GM12878 (cell line): ENCODE measurements at regions not wholly inside any gene's neighbourhood (a gene's known extent, or its start where the extent isn't known, plus 50 kb on each side); places are given as distances from the start of the nearest gene placed in this dataset.

Source experiments
- CEBPB ChIP-seq, 2 experiments: fragments of 150-350 bp in 1 of 2; IDR thresholded peaks; 2 replicates each; pipeline ENCODE4 v1.6.1; 2012 to 2014; ENCODE audit warnings: low read depth in 2 of 2, low read length in 2 of 2, borderline replicate concordance in 1 of 2, inconsistent platforms in 1 of 2
- CHD2 ChIP-seq: IDR thresholded peaks from 2 replicates; pipeline ENCODE4 v1.6.1; 2011; ENCODE audit warnings: low read depth, low read length, improper control_type of control experiment, borderline replicate concordance
- CTCF ChIP-seq, 3 experiments: IDR thresholded peaks in 2 of 3; conservative IDR thresholded peaks in 1 of 3; 2 replicates each; pipeline ENCODE4 v1.5.1; 2011; ENCODE audit warnings: low read depth in 3 of 3, low read length in 3 of 3, mild to moderate bottlenecking in 3 of 3, control low read depth in 2 of 3, moderate library complexity in 2 of 3, inconsistent platforms in 1 of 3, mixed read lengths in 1 of 3; ENCODE audit not compliant: control insufficient read depth in 2 of 3, insufficient read depth in 1 of 3; ENCODE audit errors: extremely low read depth in 1 of 3
- E2F4 ChIP-seq: IDR thresholded peaks from 2 replicates; pipeline ENCODE4 v1.6.1; 2012; ENCODE audit warnings: low read depth, low read length, improper control_type of control experiment
- EP300 ChIP-seq, 2 experiments: fragments of 150-350 bp in 1 of 2; IDR thresholded peaks; 2 replicates each; pipeline ENCODE4 v1.6.1; 2011 to 2012; ENCODE audit warnings: low read depth in 2 of 2, low read length in 2 of 2, borderline replicate concordance in 1 of 2, improper control_type of control experiment in 1 of 2, inconsistent platforms in 1 of 2; ENCODE audit not compliant: control insufficient read depth in 1 of 2
- EZH2 ChIP-seq: IDR thresholded peaks from 2 replicates; pipeline ENCODE4 v1.6.1; 2012; ENCODE audit warnings: low read depth, mild to moderate bottlenecking, control low read depth, inconsistent platforms, low read length, borderline replicate concordance; ENCODE audit not compliant: control insufficient read depth
- HDAC6 ChIP-seq: fragments of 200-600 bp; sonication (generic); IDR thresholded peaks from one replicate; pipeline ENCODE4 v1.8.0; 2017; ENCODE audit warnings: antibody characterized with exemption; ENCODE audit not compliant: unreplicated experiment
- POLR2A ChIP-seq: IDR thresholded peaks from 2 replicates; pipeline ENCODE4 v1.6.1; 2011; ENCODE audit warnings: low read depth, mild to moderate bottlenecking, low read length
- POLR2AphosphoS5 ChIP-seq: IDR thresholded peaks from 2 replicates; pipeline ENCODE4 v1.6.1; 2011; ENCODE audit warnings: mild to moderate bottlenecking, low read length, inconsistent platforms
- RFX5 ChIP-seq: IDR thresholded peaks from 2 replicates; pipeline ENCODE4 v1.6.1; 2011; ENCODE audit warnings: low read depth, low read length, improper control_type of control experiment
- USF1 ChIP-seq: IDR thresholded peaks from 2 replicates; pipeline ENCODE4 v1.6.1; 2011; ENCODE audit warnings: borderline replicate concordance, low read depth, mild to moderate bottlenecking, moderate library complexity, mixed read lengths, low read length; ENCODE audit not compliant: insufficient read depth; ENCODE audit errors: extremely low read length
- TF ChIP-seq, protein P1 (sequence below): fragments of 450-650 bp; IDR thresholded peaks from 2 replicates; pipeline ENCODE4 v1.6.1; 2017; ENCODE audit warnings: mild to moderate bottlenecking, low read depth, inconsistent platforms; ENCODE audit not compliant: poor library complexity, severe bottlenecking
- TF ChIP-seq, protein P2 (sequence below): fragments of 450-650 bp; IDR thresholded peaks from 2 replicates; pipeline ENCODE4 v1.6.1; 2016; ENCODE audit warnings: mild to moderate bottlenecking

- TF ChIP-seq RFX5 (no peak), EP300 (IDR thresholded peaks at IDR 0.05; ENCODE audit: borderline replicate concordance in 1 of 2, control insufficient read depth in 1 of 2, low read depth in 2 of 2, low read length in 2 of 2) (no peak), POLR2A (no peak), CTCF (IDR thresholded peaks at IDR 0.05 in 2 of 3, conservative IDR thresholded peaks at IDR 0.05 in 1 of 3; ENCODE audit: control insufficient read depth in 2 of 3, extremely low read depth in 1 of 3, insufficient read depth in 1 of 3, low read depth in 3 of 3, low read length in 3 of 3) (no peak), POLR2AphosphoS5 (no peak), EZH2 (no peak), CHD2 (no peak), CEBPB (IDR thresholded peaks at IDR 0.05; ENCODE audit: borderline replicate concordance in 1 of 2, low read depth in 2 of 2, low read length in 2 of 2) (no peak), HDAC6 (no peak), E2F4 (no peak), USF1 (no peak)
- TF ChIP-seq, protein P1, sequence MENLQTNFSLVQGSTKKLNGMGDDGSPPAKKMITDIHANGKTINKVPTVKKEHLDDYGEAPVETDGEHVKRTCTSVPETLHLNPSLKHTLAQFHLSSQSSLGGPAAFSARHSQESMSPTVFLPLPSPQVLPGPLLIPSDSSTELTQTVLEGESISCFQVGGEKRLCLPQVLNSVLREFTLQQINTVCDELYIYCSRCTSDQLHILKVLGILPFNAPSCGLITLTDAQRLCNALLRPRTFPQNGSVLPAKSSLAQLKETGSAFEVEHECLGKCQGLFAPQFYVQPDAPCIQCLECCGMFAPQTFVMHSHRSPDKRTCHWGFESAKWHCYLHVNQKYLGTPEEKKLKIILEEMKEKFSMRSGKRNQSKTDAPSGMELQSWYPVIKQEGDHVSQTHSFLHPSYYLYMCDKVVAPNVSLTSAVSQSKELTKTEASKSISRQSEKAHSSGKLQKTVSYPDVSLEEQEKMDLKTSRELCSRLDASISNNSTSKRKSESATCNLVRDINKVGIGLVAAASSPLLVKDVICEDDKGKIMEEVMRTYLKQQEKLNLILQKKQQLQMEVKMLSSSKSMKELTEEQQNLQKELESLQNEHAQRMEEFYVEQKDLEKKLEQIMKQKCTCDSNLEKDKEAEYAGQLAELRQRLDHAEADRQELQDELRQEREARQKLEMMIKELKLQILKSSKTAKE = no peak
- TF ChIP-seq, protein P2, sequence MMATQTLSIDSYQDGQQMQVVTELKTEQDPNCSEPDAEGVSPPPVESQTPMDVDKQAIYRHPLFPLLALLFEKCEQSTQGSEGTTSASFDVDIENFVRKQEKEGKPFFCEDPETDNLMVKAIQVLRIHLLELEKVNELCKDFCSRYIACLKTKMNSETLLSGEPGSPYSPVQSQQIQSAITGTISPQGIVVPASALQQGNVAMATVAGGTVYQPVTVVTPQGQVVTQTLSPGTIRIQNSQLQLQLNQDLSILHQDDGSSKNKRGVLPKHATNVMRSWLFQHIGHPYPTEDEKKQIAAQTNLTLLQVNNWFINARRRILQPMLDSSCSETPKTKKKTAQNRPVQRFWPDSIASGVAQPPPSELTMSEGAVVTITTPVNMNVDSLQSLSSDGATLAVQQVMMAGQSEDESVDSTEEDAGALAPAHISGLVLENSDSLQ = no peak
Measured at GRCh38 chr12:46970636-46971035, 108.8 kb upstream of the PCED1B start.
